HG03442 (cell line): ENCODE measurements at regions not wholly inside any gene's neighbourhood (a gene's known extent, or its start where the extent isn't known, plus 50 kb on each side); places are given as distances from the start of the nearest gene placed in this dataset.
"Not testable (repeated sequence)": the region's sequence is repeated elsewhere in the genome, so short reads cannot be mapped to it uniquely, and the experiment has no call there.

Experiments
- ATAC-seq: cut with Tn5 transposase; IDR thresholded peaks from one replicate; pipeline ENCODE4 v1.9.1; 2021; ENCODE audit warnings: mild to moderate bottlenecking, moderate library complexity; ENCODE audit not compliant: unreplicated experiment

DNA sequence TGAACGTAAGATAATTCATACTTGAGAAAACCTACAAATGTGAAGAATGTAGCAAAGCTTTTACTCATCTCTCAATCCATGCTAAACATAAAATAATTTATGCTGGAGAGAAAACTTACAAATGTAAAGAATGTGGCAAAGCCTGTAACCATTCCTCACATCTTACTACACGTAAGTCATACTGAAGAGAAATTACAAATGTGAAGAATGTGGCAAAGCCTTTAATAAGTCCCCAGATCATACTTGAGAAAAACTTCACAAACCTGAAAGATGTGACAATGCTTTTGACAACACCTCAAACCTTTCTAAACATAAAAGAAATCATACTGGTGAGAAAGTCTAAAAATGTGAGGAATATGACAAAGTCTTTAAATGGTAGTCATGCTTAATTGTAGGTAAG lies 89.4 kb downstream of the ZNF675 start:
- no peak for ATAC-seq

DNA sequence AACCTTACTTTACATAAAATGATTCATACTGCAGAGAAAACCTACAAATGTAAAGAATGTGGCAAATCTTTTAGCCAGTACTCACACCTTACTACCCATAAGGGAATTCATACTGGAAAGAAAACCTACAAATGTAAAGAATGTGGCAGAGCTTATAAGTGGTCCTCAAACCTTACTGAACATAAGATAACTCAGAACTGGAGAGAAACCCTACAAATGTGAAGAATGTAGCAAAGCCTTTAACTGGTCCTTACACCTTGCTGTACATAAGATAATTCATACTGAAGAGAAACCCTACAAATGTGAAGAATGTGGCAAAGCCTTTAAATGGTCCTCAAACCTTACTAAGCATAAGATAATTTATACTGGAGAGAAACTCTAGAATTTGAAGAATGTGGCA lies 90.1 kb downstream of the ZNF675 start:
- no peak for ATAC-seq

DNA sequence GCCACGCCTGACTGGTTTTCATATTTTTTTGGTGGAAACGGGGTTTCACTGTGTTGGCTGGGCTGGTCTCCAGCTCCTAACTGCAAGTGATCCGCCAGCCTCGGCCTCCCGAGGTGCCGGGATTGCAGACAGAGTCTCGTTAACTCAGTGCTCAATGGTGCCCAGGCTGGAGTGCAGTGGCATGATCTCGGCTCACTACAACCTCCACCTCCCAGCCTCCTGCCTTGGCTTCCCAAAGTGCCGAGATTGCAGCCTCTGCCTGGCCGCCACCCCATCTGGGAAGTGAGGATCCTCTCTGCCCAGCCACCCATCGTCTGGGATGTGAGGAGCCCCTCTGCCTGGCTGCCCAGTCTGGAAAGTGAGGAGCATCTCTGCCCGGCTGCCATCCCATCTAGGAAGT lies 92.7 kb downstream of the ZNF675 start:
- ATAC-seq = not testable (repeated sequence)

DNA sequence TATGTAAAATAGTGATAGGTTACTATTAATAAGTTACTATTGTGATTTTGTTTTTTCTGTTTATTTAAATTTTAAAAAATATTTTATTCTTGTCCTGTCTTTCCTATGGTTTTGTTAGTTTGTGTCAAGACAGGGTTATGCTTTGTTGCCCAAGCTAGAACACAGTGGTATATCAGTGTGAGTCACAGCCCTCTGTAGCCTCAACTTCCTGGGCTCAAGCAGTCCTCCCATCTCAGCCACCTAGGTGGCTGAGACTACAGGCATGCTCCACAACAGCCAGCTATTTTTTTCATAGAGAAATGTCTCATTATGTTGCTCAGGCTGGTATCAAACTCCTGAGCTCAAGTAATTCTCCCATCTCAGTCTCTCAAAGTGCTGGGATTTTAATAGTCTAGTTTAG lies 99.5 kb downstream of the ZNF675 start:
- no peak for ATAC-seq

DNA sequence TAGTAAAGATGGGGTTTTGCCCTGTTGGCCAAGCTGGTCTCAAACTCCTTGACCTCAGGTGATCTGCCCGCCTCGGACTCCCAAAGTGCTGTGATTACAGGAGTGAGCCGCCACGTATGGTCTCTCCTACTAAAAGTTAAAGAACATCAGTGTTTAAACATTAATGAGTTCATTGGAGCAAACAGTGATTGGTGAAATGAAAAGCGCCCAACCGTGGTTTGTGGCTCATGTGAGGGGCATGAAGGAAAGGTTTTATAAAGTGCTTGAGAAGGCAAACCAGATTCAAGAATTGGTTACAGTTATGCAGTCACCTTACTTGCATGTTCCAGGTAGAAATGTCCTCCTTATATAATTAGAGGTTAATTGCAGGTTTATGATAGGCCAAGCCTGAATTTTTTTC lies 109.5 kb downstream of the ZNF675 start:
- no peak for ATAC-seq

DNA sequence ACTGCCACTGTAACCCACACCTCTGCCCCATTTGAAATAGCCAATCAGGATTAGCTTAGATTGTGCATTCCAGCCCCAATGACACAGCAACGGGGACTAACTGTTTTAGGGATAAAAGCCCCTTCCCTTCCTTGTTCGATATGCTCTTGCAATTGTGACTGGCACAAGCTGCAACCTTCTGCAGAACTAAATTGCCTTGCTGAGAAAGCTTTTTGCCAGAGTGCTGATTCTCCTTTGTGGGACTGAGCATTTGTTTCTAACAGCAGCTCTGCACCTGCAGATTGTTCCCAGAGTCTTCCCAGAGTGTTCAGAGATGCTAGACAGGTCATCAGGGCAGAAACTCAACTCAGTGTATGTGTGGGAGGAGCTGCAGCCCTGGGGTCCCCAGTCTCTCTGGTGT lies 115.8 kb downstream of the ZNF675 start:
- ATAC-seq = no peak

DNA sequence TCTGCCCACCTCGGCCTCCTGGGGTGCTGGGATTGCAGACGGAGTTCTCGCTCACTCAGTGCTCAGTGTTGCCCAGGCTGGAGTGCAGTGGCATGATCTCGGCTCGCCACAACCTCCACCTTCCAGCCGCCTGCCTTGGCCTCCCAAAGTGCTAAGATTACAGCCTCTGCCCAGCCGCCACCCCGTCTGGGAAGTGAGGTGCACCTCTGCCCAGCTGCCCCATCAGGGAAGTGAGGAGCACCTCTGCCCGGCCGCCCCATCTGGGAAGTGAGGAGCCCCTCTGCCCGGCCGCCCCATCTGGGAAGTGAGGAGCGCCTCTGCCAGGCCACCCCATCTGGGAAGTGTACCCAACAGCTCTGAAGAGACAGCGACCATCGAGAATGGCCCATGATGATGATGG lies 118.9 kb downstream of the ZNF675 start:
- ATAC-seq = not testable (repeated sequence)

DNA sequence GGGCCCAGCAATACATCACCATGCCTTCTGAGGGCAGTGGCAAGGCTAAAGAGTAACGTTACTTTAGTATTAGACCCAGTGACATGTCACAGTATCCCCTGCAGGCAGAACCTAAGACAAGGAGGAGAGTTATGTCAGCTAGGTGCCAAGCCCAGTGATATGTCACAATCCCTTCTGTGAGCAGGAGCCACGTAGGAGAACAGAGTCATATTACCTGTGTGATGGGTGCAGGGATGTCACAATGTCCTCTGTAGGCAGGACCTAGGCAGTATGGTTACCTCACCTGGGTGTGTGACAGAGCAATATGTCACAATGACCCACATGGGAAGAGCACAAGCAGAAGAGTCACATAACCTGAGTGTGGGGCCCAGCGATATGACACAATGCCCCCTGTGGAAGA lies 121.8 kb downstream of the ZNF675 start:
- no peak for ATAC-seq

DNA sequence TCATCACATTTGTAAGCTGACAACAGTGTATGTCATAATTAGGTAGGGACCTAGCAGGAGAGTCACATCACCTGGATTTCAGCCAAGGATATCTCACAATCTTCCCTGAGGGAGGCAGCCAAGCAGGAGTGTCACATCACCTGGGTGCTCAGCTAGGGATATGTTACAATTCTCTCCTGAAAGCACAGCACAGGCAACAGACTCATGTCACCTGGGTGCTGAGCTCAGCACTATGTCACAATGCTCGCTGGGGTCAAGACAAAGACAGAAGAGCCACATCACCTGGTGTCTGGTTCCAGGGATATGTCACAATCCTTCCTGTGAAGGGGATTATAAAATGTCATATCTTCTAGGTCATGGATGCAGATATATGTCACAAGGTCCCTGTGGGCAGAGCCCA lies 123.7 kb downstream of the ZNF675 start:
- no peak for ATAC-seq

DNA sequence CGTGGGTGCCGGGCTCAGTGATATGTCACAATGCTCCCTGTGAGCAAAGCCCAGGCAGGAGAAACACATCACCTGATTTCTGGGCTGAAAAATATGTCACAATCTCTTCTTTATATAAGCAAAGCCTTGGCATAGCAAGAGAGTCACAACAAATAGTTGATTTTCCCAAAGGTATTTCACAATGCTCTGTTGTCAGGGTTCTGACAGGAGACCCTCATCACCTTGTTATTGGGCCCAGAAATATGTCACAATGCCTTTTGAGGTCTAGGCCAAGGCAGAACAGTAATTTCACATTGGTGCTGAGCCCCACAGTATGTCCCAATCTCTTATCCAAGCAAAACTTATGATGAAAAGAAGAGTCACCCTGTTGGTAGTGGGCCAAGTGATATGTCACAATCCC lies 125.7 kb downstream of the ZNF675 start:
- ATAC-seq = no peak

DNA sequence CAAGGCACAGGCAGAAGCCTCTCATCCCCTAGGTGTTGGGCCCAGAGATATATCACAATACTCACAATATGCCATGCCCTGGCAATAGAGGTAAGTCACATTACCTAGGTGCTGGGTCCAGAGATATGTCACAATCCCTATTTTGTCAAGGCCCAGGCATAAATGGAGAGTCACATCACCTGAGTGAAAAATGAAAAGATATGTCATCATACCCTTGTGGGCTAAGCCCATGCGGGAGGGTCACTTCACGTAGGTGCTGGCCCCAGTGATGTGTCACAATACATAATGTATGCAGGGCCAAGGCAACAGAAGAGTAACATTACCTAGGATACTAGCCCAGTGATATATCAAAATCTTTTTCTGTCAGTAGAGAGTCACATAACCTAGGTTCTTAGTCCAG lies 127.0 kb downstream of the ZNF675 start:
- no peak for ATAC-seq

DNA sequence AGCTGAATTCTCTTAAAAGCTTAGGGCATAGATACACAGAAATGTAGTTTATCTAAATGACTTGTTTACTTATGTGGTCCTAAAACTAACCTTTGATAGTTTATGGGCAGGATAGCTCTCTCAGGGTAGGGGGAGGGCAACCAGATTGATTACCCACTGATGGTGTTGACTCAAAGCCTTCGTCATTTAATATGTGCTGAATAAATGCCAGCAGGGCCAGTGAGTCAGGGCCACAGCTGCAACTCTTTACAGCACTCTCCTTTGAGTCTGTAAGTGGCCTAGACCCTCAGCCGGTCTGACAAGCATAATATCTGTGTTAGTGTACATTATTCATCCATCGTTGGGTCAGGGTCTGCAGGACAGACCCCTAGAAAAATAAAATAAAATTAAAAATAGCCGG lies 128.5 kb downstream of the ZNF675 start:
- no peak for ATAC-seq

DNA sequence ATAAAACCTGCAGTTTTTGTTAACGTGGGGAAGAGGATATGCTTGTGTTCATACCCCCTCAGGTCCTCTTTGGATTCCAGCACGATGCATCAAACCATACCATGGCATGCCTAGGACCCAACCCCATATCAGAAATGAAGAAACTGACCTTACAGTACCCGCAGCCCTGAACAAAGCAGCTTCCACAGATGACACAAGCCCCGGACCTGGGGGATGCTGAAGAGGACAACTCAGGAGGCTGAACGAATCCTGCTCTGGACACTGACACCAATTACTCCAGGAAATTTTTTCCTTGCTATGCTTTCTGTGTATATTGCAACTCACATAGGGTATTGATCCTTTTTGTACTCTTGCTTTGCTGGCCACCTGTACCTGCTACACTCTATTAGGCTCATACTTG lies 129.6 kb downstream of the ZNF675 start:
- ATAC-seq = no peak

DNA sequence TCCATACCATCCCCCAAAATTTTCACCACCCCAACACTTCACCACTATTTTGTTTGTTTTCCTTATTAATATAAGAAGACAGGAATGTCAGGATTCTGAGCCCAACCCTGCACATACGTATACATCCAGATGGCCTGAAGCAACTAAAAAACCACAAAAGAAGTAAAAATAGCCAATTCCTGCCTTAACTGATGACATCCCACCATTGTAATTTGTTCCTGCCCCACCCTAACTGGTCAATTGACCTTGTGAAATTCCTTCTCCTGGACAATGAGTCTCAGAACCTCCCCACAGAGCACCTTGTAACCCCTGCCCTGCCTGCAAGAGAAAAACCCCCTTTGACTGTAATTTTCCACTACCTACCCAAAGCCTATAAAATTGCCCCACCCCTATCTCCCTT lies 132.5 kb downstream of the ZNF675 start:
- ATAC-seq = no peak

DNA sequence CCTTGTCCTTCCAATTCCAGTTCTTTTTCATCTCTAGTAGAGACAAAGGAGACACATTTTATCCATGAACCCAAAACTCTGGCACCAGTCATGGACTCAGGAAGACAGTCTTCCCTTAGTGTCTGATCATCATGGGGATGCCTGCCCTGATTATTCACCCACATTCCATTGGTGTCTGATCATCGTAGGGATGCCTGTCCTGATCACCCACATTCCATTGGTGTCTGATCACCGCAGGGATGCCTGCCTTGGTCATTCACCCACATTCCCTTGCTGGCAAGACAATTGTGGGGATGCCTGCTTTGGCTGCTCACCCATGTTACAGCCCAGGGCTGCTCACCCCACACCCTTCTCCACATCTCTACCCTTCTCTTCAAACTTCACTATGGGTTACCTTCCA lies 136.9 kb downstream of the ZNF675 start:
- ATAC-seq = not testable (repeated sequence)

DNA sequence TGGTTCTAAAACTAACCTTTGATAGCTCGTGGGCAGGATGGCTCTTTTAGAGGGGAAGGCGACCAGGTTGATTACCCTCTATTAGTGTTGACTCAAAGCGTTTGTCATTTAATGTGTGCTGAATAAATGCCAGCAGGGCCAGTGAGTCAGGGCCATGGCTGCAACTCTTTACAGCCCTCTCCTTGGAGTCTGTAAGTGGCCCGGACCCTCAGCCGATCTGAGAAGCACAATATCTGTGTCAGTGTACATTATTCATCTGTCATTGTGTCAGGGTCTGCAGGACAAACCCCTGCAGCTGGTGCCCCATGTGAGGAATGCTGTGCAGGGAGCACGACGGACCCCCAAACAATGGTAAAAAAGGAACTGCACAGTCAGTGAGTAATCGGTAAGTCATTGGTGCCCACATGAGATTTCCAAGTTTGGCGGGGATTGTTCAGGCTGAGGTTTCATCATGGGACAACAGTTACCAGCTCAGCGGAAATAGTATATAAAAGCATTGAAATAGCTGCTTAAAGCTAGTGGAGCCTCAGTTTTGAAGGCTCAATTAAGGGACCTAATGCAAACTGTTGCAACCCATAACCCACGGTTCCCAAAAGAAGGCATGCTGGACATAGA lies 139.1 kb downstream of the ZNF675 start:
- no peak for ATAC-seq

DNA sequence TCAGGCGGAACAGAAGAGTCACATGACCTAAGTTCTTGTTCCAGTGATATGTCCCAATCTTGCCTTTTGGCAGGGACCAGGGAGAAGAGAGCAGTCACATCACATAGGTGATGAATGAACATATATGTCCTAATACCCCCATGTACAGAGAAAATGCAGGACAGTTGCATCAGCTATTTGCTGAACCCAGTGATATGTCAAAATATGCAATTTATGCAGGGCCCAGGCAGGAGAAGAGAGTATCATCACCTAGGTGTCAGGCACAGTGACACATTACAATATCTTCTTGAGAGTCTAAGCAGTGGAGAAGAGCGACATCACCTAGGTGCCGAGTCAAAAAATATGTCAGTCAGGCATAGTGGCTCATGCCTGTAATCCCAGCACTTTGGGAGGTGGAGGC lies 139.9 kb downstream of the ZNF675 start:
- ATAC-seq = no peak

DNA sequence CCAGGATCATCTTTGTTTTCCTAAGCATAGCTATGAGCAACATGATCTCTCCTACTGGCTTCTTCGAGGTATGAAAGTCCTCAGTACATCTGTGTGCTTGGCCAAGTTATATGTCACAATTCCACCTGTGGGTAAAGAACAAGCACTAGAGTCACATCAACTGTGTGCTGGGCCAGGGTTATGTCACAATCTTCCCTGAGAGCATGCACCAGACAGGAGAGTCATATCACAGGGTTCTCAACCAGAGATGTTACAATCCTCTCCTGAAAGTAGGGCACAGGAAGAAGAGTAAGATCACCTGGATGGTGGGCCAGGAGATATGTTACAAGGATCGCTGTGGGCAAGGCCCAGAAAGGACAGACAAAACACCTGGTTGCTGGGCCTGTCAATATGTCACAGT lies 143.7 kb downstream of the ZNF675 start:
- ATAC-seq = no peak

DNA sequence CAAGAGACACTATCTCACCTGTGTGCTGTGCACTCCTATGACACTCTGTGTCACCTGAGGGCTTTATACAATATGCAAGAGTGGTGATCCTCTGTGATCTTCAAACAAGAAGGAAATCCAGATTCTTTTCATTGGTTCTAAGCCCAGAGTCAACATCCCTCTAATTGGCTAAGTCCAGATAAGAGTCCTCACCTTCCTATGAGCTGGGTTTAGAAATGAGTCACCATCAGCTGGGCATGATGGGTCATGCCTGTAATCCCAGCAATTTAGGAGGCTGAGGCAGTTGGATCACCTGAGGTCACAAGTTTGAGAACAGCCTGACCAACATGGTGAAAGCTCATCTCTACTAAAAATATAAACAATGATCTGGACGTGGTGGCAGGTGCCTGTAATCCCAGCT lies 144.4 kb downstream of the ZNF675 start:
- ATAC-seq = no peak

DNA sequence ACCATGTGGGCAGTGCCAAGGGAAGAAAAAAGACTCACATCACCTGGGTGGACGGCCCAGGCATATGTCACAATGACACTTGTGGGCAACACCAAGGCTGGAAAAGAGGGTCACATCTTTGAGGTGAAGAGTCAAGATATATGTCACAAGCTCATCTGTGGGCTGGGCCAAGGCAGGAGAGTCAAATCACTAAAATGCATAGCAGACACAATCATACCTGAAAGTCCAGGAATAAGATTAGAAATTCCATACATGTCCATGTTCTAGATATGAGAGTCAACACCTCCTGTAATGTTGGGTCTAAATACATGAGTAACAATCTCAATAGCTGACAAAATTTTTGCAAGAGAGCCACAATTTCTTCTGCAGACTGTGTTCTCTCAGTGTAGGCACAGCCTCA lies 145.0 kb downstream of the ZNF675 start:
- no peak for ATAC-seq

DNA sequence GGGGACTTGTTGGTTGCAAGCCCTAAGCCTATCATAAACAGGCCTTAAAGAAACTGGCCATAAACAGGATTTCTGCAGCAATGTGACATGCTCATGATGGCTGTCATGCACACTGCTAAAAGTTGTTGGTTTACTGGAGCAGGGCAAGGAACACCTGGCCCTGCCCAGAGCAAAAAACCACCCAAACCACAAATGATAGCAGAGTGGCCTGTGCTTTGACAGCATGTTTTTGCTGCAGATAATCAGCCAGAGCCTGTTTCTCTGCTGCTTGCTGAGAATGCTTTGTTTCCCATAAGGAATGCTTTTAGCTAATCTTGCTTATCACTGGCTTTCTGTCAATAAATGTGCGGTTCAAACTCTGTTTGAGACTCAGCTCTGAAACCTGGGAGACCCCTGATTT lies 144.9 kb upstream of the ZNF91 start:
- ATAC-seq = not testable (repeated sequence)

DNA sequence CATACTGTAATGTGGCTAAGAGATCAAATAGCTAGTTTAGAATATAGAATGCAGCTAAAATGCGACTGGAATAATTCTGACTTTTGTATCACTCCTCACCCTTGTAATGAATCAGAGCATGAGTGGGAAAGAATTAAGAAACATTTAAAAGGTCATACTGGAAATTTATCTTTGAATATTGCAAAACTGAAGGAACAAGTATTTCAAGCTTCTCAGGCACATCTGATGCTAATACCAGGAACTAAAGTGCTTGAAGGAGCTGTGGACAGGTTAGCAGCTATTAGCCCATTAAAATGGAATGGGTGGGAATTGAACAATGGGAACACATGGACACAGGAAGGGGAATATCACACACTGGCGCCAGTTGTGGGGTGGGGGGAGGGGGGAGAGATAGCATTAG lies 144.2 kb upstream of the ZNF91 start:
- no peak for ATAC-seq

DNA sequence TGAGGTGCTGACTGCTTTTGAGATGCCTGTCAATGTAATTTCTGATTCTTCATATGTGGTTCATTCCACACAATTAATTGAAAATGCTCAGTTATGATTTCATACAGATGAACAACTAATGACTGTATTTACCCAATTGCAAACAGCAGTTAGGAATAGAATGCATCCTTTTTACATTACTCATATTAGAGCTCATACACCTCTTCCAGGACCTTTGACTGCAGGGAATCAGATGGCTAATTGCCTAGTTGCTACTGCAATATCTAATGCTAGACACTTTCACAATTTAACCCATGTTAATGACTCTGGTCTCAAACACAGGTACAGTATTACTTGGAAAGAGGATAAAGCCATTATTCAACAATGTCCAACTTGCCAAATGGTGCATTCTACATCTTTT lies 141.9 kb upstream of the ZNF91 start:
- not testable (repeated sequence) for ATAC-seq

DNA sequence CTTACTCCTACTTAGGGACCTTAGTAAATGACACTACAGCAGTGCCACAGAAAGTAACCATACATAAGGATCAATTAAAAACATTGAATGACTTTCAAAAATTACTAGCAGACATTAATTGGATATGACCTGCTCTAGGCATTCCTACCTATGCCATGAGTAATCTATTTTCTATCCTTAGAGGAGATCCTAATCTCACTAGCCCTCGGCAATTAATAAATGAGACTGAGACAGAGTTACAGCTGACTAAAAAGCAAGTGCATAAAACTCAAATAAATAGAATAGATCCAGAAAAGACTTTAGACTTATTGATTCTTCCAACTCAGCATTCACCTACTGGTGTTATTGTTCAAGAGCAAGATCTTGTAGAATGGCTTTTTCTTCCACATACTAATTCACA lies 141.1 kb upstream of the ZNF91 start:
- not testable (repeated sequence) for ATAC-seq
